Stimulated activated CD4-positive, alpha-beta T cell treated with anti-CD3 and anti-CD28 coated beads, TNF-alpha, amount 100 ng/mL, for 24 hours (primary cell): ENCODE measurements at regions not wholly inside any gene's neighbourhood (a gene's known extent, or its start where the extent isn't known, plus 50 kb on each side); places are given as distances from the start of the nearest gene placed in this dataset.

ENCODE experiments used
- DNase-seq, 3 experiments: peaks; one replicate each; pipeline ENCODE4 v3.0.0-alpha.2; 2020; ENCODE audit warnings: low read depth in 3 of 3

DNA sequence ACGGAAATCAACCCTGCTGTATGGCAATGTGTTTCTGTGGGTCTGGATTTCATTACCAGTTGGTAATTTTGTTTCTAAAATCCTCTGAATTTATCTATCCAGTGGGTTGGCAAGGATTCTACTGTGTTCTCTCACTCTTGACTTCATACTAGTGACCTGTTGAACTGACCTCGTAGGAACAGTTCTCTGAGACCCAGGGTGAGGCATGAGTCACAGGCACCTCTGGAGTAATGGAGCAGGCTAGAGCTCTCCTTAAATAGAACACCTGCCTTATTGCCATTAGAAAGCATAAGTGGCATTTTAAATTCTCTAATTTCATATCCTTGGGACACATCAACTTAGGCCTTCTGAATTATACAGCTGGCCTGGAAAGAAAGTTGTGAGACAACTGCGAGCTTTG is 258.3 kb upstream of the NAV3 start:
- DNase-seq, result no peak

DNA sequence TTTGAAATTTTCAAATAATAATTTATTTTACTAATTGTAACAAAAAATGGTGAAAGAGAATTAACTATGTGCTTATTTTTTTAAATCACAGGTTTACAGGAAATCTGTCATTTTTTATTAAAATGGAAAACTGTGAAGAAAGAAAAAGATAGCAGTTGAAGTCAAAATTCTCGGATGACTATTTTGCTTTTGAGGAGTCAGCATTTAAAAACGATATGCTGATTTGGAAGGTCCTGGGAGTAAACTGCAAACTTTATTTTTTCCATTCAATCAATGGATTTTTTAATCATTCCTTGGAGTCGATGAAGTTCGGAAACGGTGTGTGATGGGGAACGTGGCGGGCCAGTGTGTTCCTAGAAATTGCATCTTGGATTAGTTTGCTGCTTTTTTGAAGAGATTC is 258.9 kb upstream of the NAV3 start:
- DNase-seq, result no peak

DNA sequence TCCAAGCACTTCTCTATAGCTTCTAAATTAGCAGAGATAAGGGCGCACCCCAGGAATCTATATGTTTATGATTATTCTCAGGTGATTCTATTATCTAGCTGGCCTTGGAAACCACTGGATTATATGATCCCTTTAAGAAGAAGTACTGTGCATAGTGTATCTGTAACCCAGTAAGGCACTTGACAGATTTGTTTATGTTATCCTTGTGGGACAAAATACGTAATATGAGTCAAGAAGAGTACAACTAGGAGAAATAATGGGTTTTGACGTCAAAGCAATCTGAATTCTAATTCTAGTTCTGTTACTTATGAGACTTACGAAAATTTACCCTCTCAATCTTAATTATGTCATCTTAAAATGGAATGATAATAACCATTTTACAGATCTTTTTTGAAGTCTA is 259.6 kb upstream of the NAV3 start:
- DNase-seq, result no peak

DNA sequence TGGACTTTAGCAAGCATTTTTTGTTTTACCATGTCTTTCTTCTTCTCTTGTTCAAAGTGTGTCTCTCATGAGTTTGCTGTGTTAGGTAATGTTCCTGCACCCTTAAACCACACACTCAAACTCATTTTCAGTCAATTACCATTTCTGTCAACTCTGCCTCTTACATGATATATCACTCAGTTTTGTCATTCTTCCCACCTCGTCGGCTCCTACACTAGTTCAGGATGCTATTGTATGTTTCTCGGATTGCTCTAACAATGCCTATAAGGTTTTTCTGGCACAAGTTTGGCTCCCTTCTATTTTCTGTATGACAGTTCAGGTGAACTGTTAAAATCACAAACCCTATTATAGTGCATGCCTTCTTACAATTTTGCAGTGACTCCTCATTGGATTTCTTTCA is 260.8 kb upstream of the NAV3 start:
- no peak for DNase-seq

DNA sequence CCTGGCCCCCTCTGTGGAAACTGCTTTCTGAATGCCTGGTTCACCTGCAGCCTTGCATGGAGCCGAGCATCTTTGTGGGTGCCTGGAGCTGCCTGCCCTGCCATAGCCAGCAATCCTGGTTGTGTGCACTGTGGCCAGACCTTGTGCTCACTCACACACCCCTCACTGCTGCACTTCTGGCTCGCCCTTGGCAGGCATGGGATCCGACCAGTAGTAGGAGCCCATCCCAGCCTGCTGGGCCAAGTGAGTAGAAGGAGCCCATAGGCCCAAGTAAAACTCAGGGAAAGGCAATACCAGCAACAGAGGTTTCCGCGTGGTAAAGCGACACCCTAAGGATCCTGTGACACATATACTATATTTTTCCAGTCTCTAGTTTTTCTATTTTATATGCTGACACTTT is 270.0 kb upstream of the NAV3 start:
- DNase-seq, result no peak

DNA sequence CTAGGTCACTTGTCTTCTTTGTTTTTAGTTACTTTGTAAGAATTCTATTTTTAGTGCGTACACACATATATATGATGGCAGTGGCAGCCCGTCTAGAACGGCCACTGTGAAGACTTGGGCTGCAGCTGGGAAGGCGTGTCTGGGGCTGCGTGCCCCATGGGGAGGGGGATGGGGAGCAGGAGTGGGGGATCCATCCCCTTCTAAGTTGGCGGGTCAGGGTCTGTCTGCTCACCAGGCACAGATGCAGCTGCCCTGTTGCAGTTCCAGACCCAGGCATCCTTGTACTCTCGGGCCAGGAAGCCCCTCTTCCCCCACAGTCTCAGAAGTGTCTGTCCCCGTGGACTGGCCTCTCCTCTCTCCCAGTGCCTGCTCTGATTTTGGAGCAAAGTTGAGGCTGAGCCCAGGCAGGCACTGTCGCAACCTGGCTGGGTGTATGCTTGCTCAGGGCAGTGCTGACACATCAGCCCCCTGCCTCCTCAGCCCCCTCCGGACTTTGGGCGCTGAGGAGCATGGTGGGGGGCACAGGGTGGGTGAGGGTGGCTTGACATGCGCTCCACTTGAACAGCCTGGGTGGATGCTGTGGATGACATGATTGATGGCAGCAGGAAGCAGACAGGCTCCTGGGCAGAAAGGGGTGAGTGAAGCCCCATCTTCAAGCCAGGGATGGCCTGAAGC is 271.2 kb upstream of the NAV3 start:
- no peak for DNase-seq

DNA sequence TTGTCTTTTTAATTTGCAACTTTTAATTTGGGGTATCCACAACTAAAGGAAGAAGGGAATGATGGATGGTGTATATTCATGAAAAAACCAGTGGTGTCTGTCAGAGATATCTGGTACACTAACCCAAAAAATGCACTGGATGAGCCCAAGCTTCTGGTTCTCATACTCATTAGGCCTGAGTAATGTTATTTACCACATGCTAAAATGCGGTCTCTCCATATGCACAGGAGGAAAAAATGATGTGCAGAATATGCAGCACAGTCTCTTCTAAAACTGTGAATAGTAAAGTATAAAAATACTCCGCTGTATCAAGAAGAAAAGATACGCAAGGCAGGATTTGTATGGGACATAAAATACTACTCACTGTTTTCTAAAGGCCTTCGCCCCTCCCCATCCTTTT is 275.6 kb upstream of the NAV3 start:
- no peak for DNase-seq

DNA sequence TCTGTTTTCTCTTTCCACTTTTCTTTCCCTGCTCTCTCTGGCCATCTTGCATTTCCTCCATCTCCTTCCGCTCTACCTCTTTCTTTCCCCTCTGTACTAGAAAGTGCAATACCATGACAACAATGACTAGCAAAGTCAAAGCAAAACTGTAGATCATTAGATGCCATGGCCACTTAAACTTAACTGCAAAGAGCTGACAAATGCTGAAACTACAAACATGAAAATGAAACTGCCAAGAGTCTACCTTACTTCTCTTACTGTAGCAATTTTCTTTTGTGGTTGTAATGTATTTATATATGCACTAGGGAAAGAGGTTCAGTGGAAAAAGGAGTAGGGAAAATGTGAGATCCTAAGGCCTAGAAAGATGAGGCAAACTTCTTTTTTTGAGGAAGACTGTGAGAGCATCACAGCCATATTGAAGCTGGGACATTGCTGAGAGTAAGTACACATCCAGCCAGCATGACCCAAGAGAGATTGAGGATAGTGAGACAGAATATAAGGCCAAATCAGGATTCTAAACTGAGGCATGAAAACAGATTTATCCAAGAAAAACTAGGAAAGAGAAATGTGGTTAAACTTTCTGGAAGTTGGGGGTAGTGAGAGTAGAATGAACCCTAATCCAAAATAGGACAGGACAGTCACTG is 276.6 kb upstream of the NAV3 start:
- no peak for DNase-seq

DNA sequence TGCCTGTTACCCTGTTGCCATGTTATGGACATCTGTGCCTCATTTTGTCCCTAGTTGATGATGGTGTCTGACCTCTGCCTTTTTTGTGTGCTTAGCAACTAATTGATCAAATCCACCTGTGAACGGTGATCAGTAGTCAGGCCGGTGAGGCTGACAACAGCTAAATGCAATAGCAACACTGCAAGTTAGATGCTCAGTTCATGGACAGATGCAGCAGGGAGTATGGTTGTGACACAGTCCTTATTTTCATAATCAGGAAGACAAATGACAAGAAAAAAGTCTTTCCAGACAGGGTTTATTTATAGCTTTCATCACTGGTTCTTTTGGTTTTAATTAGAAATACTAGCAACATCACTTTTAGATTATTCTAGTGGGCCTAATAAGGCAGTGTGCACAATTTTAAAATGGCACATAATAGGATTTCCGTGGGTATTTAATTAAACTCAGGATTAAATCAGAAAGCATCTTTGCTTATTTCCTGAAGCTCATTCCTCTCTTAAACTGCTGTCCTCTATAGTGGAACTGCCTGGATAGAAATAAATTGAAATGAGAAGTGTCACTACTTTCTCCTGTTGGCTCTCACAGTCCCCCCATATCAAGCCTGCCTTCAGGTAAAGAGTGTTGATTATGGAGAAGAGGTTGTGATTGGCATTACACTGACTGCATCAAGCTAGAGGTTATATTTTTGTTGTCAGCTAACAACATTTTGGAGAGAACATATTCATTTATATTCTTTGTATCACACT is 281.1 kb upstream of the NAV3 start:
- no peak for DNase-seq

DNA sequence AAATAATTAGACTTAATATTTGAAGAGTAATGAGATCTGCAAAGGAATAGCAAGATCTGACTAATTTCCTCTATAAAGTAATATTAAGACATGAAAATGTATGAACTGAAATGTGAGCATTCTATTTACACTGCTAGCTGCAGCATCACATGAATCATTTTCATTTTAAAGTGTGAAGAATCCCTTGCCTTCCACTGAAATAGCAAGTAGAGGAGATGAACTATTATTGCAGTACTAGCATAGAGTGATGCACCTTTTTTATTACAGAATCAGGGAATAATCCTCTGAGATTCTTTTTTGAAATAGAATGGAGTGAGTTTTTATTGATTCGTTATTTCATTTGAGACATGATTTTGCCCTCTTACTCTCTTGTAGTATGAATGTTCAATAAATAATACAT is 281.9 kb upstream of the NAV3 start:
- no peak for DNase-seq

DNA sequence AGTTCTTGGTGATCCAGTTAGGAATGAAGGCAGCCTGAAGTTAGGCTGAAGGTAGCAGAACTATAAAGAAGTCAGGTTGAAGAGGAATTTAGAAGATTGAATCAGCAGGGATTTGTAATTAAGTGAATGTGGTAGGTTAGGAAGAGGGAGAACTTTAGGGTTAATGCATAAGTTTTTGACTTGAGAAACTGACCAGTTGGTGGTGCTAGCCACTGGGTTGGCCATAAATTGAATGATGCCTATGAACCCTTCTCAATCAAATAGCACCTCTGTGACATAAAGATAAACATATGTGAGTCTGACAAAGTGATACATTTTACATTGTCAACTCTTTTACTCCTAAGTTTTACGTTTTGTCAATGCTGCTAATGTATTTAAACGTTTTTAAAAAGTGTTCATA is 290.6 kb upstream of the NAV3 start:
- no peak for DNase-seq

DNA sequence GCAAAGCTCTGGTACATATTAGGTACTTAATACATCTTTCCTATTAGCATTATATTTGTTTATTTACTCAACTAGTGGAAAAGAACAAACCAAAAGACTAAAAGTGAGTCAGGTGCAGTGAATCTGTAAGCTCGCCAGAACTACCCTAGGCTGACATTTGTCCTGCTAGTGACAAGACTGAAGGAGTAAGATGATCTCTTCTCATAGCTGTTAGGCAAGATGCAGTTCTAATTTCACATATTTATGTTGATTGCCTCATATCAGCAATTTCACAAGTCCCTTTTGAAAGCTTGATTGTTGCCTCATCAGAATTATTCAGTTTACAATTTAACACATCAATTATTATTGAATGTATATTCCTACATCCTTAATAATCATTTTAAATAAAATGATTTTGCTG is 293.0 kb upstream of the NAV3 start:
- no peak for DNase-seq

DNA sequence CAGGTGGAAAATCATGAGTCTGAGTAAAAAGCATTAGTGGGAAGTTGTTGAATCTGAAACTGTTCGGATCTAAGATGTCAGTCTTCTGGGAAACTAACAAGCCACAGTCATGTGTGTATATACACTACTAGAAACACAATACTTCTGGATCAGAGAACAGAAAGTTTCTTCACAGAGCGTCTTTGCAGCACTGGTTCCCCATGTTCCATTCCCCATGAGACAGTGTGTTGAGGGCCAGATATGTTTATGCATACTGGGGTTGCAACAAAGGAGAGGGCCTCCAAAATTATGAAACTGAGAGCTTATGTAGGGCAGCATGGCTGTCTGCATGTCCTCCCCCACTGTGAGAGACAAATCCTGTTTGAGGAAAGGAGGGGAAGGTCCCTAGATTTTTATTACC is 295.0 kb upstream of the NAV3 start:
- DNase-seq, result no peak

DNA sequence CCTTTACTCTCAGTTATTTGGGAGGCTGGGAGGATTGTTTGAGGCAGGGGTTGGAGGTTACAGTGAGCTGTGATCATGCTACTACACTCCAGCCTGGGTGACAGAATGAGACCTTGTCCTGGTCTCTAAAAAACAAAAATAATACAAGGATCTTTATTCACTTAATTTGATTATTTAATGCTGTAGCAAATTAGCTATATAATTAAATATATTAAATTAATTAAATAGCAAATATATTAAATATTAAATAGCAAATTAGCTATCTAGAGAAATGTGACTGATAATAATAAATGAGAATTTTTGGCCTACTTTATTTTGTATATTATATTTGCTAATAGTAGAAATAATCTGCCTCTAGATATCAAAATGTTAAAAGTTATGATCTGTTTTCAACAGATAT is 298.8 kb upstream of the NAV3 start:
- DNase-seq, result no peak

DNA sequence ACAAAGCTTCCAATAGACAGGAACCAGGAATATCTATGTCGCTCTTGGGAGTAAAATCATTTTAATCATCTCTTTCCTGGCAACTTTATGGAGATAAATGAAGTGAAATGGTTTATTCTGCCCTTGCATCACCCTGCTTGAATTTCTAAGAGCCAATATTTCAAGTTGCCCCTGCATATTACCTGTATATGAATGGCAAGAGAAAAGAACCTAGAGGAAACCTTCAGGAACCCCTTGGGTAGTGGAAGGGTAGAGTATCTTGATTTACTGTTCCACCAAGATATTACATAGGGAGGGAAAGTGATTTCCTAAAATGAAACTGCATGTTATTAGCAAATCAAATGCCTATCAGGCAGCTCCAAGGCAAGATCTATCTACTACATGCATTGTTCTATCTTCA is 308.4 kb upstream of the NAV3 start:
- DNase-seq, result no peak

DNA sequence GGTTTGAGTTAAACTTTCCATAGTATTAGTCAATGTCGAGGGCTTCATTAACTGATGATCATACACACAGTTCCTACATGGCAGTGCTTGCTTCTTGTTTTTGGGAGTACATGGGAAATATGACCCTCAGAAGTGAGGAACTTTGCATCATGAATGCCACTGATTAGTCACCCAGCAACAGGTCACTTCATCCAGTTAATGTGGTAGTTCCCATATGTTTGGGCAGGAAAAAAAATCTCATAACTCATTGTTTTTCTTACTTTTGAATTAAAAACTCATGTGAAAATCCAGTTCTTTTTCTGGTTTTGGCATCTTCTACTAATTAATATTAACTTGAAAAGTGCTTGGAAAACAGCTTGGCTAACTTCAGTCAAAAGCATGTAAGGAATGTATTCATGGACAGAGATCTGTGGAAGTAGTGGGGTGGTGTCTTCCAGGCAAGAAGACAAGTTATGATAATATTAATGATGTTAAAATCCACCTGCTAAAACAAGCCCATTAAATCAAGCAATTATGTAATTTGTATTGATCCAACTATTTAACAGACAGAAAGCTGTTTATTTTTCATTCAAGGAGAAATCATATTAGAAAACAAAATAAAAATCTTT is 309.1 kb upstream of the NAV3 start:
- no peak for DNase-seq

DNA sequence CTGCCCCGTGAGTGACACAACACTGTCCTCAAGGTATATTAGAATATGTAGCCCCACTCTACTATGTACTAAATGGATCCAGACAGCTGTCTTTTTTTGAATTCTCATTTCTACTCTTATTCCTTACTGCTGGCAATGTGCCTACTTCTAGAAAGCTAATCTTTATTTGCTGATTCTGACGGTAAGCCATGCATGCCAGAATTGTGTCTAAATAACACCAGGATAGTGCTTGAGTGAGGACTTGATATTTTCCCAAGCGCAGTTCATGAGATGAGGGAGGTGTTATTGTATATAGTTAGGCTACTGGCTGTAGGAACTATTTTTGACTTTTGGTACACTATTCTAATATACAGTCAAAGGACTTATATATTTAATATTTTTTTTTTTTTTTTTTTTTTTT is 316.2 kb upstream of the NAV3 start:
- no peak for DNase-seq

DNA sequence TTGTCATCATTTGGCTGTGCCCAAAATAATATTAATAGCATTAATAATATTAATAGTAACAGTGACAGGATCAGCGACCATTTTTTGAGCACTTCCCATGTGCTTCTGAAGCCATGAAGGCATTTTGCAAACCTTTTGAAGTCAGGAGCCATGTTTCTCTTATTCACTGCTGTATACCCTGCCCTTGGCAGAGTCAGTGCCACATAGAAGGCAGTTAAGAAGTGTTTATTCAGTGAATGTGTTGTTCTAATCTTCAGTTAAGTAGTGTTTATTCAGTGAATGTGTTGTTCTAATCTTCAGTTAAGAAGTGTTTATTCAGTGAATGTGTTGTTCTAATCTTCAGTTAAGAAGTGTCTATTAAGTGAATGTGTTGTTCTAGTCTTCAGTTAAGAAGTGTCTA is 319.7 kb upstream of the NAV3 start:
- DNase-seq, result no peak

DNA sequence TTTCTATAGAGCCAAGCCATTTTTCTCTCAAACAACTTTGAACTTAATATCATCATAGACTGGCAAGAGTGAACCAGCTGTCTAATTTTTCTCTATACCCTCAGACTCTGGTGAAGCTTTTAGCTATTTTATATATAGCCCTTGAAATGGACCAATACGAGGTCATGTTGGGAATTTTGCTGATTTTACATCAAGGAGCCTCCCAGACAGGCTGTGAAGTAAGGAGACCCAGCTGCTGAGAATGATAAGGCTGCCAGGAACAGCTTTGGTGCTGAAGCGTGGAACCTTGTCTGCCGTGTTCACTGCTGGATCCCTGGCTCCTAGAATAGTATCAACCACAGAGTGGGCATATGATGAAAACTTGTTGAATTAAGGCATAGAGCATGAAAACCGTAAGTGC is 326.2 kb upstream of the NAV3 start:
- no peak for DNase-seq

DNA sequence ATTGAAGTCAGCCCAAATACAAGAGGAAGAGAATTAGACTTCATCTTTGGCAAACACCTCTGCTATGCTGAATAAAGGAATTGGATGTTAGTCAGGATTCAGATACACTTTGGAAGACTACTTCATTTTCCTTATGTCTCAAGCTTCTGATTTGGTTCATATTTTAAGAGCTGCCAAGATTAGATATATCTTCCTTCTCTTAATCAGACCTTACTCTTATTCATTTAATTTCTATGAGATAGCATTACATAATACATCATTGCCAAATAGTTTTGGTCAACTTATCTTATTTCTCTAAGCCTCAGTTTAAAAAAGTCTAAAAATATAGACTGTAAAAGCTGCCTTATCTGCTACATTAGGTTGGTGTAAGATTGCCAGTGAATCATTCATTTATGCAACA is 330.6 kb upstream of the NAV3 start:
- DNase-seq, result no peak

DNA sequence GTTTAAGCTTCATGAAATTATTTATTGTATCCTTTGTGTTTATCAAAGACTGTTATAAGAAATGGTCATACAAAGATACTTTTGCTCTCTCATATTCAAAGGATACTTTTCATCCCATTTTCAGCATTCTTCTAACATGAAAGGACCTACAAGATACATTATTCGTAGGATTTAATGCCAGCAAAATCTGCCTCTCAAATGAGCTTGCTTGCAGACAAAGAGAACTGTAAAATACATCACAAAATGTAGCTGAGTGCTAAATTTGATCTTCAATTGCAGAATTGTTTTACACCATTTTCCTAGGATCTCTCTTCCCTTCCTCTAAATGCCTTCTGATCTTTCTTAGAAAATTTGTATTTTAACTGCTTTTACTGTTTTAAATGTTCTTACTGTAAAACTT is 333.0 kb upstream of the NAV3 start:
- no peak for DNase-seq

DNA sequence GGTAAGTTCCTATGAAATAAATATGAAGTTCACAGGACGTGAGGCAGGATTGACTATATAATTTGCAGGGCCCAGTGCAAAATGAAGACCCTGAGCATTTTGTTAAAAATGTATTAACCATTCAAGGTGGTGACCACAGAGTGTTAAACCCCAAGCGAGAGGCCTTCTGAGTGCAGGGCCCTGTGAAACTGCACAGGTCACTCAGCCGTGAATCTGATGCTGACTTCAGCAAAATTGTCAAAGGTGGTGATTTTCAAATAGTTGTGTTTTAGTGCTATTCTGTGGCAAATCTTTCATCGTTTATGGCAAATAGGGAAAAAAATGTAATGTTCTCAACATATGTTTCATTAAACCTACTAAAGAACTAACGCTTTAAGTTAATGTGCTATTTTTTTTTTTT is 334.0 kb upstream of the NAV3 start:
- no peak for DNase-seq

DNA sequence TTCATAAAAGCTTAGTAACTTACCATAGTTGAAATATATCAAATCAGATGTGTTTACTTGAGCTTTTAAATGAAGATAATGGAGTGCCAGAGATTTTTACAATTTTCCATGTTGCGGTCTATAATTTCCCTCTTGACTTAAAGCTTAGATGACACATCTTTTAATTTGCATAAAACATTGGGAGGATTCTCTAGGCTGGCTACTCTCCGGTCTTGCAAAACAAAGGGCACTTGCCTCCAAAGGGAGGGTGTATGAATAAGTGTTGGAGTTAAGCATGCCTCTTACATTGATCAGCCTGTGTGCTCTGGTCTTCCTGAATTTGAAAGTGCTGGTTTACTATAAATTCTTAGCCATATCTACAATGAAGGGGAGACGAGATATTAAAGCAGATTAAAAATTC is 336.4 kb upstream of the NAV3 start:
- DNase-seq, result no peak
